Endothelial cell of umbilical vein (primary cell): ENCODE measurements at regions not wholly inside any gene's neighbourhood (a gene's known extent, or its start where the extent isn't known, plus 50 kb on each side); places are given as distances from the start of the nearest gene placed in this dataset.

Experiments
- BruUV-seq: library from RNA; stranded (reverse); fragments of 400-500 nt; replicated peaks from 2 replicates; lab custom pipeline; 2021; lab: Mats Ljungman, UMichigan
- CTCF ChIA-PET: fragments of 300-600, 350-600 bp; sonication (Branson Sonifier 250); formaldehyde crosslinking; loops from one replicate; lab custom pipeline; 2021; ENCODE audit warnings: antibody characterized with exemption, inconsistent platforms; lab: Charles Lee
- POLR2A ChIA-PET: fragments of 300-600, 350-600 bp; sonication (Branson Sonifier 250); formaldehyde crosslinking; loops from one replicate; lab custom pipeline; 2021; ENCODE audit warnings: antibody characterized with exemption, inconsistent platforms; lab: Charles Lee
- DNase-seq: peaks from one replicate; pipeline ENCODE4 v3.0.0-alpha.2; 2011; ENCODE audit warnings: low read depth, low spot score
- FAIRE-seq: peaks from 2 replicates; lab custom pipeline; 2011; peaks lifted over from hg19 to GRCh38; lab: Jason Lieb, UNC
- H2AFZ ChIP-seq: 2 replicates; pipeline ENCODE4 v1.6.0; 2012; ENCODE audit warnings: low read depth, low read length, control low read depth, inconsistent platforms
- H3K27ac ChIP-seq: 2 replicates; pipeline ENCODE4 v1.5.1; 2011; ENCODE audit warnings: low read depth, mild to moderate bottlenecking, control low read depth, low read length, moderate library complexity; ENCODE audit not compliant: insufficient read depth
- H3K27me3 ChIP-seq, 2 experiments: 2 replicates each; pipeline versions ENCODE4 v1.6.0 to v1.6.1; 2011; ENCODE audit warnings: low read length in 2 of 2, mixed read lengths in 1 of 2; ENCODE audit not compliant: control insufficient read depth in 2 of 2, insufficient read depth in 2 of 2
- H3K36me3 ChIP-seq, 2 experiments: 2 replicates in 1 of 2; 3 replicates in 1 of 2; pipeline ENCODE4 v1.5.1; 2011; ENCODE audit warnings: low read length in 2 of 2, mild to moderate bottlenecking in 1 of 2, moderate library complexity in 1 of 2; ENCODE audit not compliant: control insufficient read depth in 2 of 2, insufficient read depth in 2 of 2; ENCODE audit errors: extremely low read depth in 1 of 2
- H3K4me1 ChIP-seq: 3 replicates; pipeline ENCODE4 v1.5.1; 2011; ENCODE audit warnings: mild to moderate bottlenecking, low read length; ENCODE audit not compliant: control insufficient read depth, insufficient read depth; ENCODE audit errors: extremely low read depth
- H3K4me2 ChIP-seq: 2 replicates; pipeline ENCODE4 v1.6.1; 2011; ENCODE audit warnings: low read length, control low read depth, mixed read lengths; ENCODE audit not compliant: insufficient read depth
- H3K4me3 ChIP-seq, 3 experiments: fragments of 200-600 bp in 1 of 3; sonication (generic), shearing (Covaris generic) in 1 of 3; replicated peaks in 1 of 3; 2 replicates each; pipeline ENCODE4 v1.5.1; 2011 to 2016; ENCODE audit warnings: control low read depth in 3 of 3, low read length in 3 of 3, mild to moderate bottlenecking in 2 of 3, inconsistent platforms in 1 of 3, low read depth in 1 of 3, moderate library complexity in 1 of 3; ENCODE audit not compliant: insufficient read depth in 1 of 3
- H3K79me2 ChIP-seq: 2 replicates; pipeline ENCODE4 v1.6.0; 2012; ENCODE audit warnings: low read length, inconsistent platforms; ENCODE audit not compliant: control insufficient read depth, insufficient read depth
- H3K9ac ChIP-seq: replicated peaks from 2 replicates; pipeline ENCODE3; 2011; ENCODE audit warnings: low read length, control low read depth; ENCODE audit not compliant: insufficient read depth; ENCODE audit errors: extremely low read depth
- H3K9me1 ChIP-seq: replicated peaks from 3 replicates; pipeline ENCODE4 v1.6.0; 2011; ENCODE audit warnings: mild to moderate bottlenecking, low read length; ENCODE audit not compliant: control insufficient read depth, insufficient read depth; ENCODE audit errors: extremely low read depth
- H3K9me3 ChIP-seq: replicated peaks from 2 replicates; pipeline ENCODE4 v1.5.1; 2012; ENCODE audit warnings: low read length, inconsistent platforms; ENCODE audit not compliant: control insufficient read depth, insufficient read depth
- H4K20me1 ChIP-seq: replicated peaks from 2 replicates; pipeline ENCODE3; 2011; ENCODE audit warnings: mild to moderate bottlenecking, low read length; ENCODE audit not compliant: control insufficient read depth, insufficient read depth; ENCODE audit errors: extremely low read depth
- CTCF ChIP-seq, 2 donors: IDR thresholded peaks; 1 replicate in 1 of 2; 2 replicates in 1 of 2; pipeline ENCODE4 v1.5.1; 2011; ENCODE audit warnings: low read length in 2 of 2, mild to moderate bottlenecking in 2 of 2, moderate library complexity in 2 of 2, control low read depth in 1 of 2, inconsistent platforms in 1 of 2, low read depth in 1 of 2; ENCODE audit not compliant: insufficient read depth in 1 of 2; ENCODE audit errors: extremely low read depth in 1 of 2
- EZH2 ChIP-seq: IDR thresholded peaks from 2 replicates; pipeline ENCODE4 v1.6.1; 2012; ENCODE audit warnings: borderline replicate concordance, low read depth, mild to moderate bottlenecking, moderate library complexity, low read length, inconsistent platforms; ENCODE audit not compliant: severe bottlenecking
- GATA2 ChIP-seq: IDR thresholded peaks from 2 replicates; pipeline ENCODE4 v1.7.0; 2011; ENCODE audit warnings: low read depth, mild to moderate bottlenecking, moderate library complexity, mixed read lengths, low read length; ENCODE audit not compliant: insufficient read length, insufficient read depth
- JUN ChIP-seq: IDR thresholded peaks from 2 replicates; pipeline ENCODE4 v1.6.1; 2011; ENCODE audit warnings: borderline replicate concordance, low read depth; ENCODE audit not compliant: insufficient read length, insufficient read depth
- MAX ChIP-seq: IDR thresholded peaks from 2 replicates; pipeline ENCODE4 v1.6.1; 2011; ENCODE audit not compliant: insufficient read depth, insufficient read length
- dilution Hi-C: fragments of 300-500 bp; cut with MboI; formaldehyde crosslinking; loops from one replicate; pipeline ENCODE4 v1.15.0; 2019; ENCODE audit warnings: low sequenced_read_pairs; ENCODE audit not compliant: extremely low pct_ligation_motif_present
- intact Hi-C: fragments of 100-400 bp; cut with micrococcal nuclease; formaldehyde crosslinking; loops from one replicate; pipeline ENCODE4 v1.10.0; 2022

- H4K20me1 ChIP-seq, result no peaks in the 10 kb centered on the region
- no peaks in the 10 kb centered on the region for H3K36me3 ChIP-seq
- no peaks in the 10 kb centered on the region for H3K4me1 ChIP-seq
- no peak overlapping the region for H3K9ac ChIP-seq
- BruUV-seq, result no TSS peak
- H3K4me2 ChIP-seq, result no peak overlapping the region
- POLR2A ChIA-PET, result no interaction called here
- H3K4me3 ChIP-seq, result no peak overlapping the region
- no peaks in the 10 kb centered on the region for H3K9me1 ChIP-seq
- no peak overlapping the region for H2AFZ ChIP-seq
- CTCF ChIA-PET, result interaction anchor here (0.9 to 2.7 kb wide), 5 partner anchors 9 to 182 kb away, joined by 3 to 13 read pairs (median 3); no protein-coding TSS in a partner anchor
- FAIRE-seq (no peak), DNase-seq (no peak)
- dilution Hi-C loops (no loop called here), intact Hi-C loops (no loop called here)
- H3K27me3 ChIP-seq, result no peaks in the 10 kb centered on the region
- H3K79me2 ChIP-seq, result no peaks in the 10 kb centered on the region
- H3K9me3 ChIP-seq, result no peaks in the 10 kb centered on the region
- no peak overlapping the region for H3K27ac ChIP-seq
- TF ChIP-seq JUN (no peak), CTCF (IDR thresholded peaks at IDR 0.05; ENCODE audit: extremely low read depth in 1 of 2, insufficient read depth in 1 of 2, low read depth in 1 of 2, low read length in 2 of 2) (no peak)
Observed at GRCh38 chr3:159741281-159741680, 247.4 kb upstream of the IL12A start.

- CTCF ChIA-PET, result no interaction called here
Observed at GRCh38 chr3:159748425-159748824, 240.2 kb upstream of the IL12A start.

More at GRCh38 chr3:159748425-159748824, 240.2 kb upstream of the IL12A start:
- Histone ChIP-seq H3K4me2 (no peak overlapping the region), H3K9me1 (no peaks in the 10 kb centered on the region), H3K27ac (no peak overlapping the region), H3K79me2 (no peaks in the 10 kb centered on the region), H3K36me3 (no peaks in the 10 kb centered on the region), H3K27me3 (no peaks in the 10 kb centered on the region), H3K4me1 (no peaks in the 10 kb centered on the region), H4K20me1 (no peaks in the 10 kb centered on the region), H3K4me3 (no peak overlapping the region), H2AFZ (no peak overlapping the region), H3K9me3 (no peaks in the 10 kb centered on the region), H3K9ac (no peak overlapping the region)
- no TSS peak for BruUV-seq
- intact Hi-C loops (no loop called here), dilution Hi-C loops (no loop called here)
- FAIRE-seq (no peak), DNase-seq (no peak)
- no peak for TF ChIP-seq JUN
- TF ChIP-seq CTCF (IDR thresholded peaks at IDR 0.05; ENCODE audit: extremely low read depth in 1 of 2, insufficient read depth in 1 of 2, low read depth in 1 of 2, low read length in 2 of 2), result no peak
- TF ChIP-seq GATA2, result no peak
- TF ChIP-seq EZH2, result no peak
- TF ChIP-seq MAX, result no peak
- POLR2A ChIA-PET, result no interaction called here
